ENCODE measurements at regions not wholly inside any gene's neighbourhood (a gene's known extent, or its start where the extent isn't known, plus 50 kb on each side); places are given as distances from the start of the nearest gene placed in this dataset.

GRCh38 chr3:31461426-31461825 is 71.3 kb upstream of the STT3B start:
- Histone ChIP-seq H4K20me1 (ENCODE audit: insufficient read depth, low read length) (no peaks in the 10 kb centered on the region), H3K9me3 (ENCODE audit: low read length) (no peaks in the 10 kb centered on the region), H3K36me3 (replicated peaks in 1 of 2; ENCODE audit: control insufficient read depth in 1 of 2, insufficient read depth in 2 of 2, low read length in 2 of 2) (no peaks in the 10 kb centered on the region), H3K79me2 (ENCODE audit: insufficient read depth, low read length) (no peaks in the 10 kb centered on the region), H3K9ac (ENCODE audit: insufficient read depth, low read depth, low read length) (no peak overlapping the region), H3K4me2 (ENCODE audit: low read depth, low read length) (peak overlapping the region; percentile 61), H3K4me3 (replicated peaks in 1 of 3; ENCODE audit: insufficient read depth in 1 of 3, low read depth in 2 of 3, low read length in 3 of 3) (no peak overlapping the region), H3K27ac (ENCODE audit: extremely low read length, insufficient read depth, low read length) (no peak overlapping the region), H2AFZ (ENCODE audit: low read length) (no peak overlapping the region), H3K27me3 (ENCODE audit: control insufficient read depth in 1 of 2, insufficient read depth in 2 of 2, low read length in 2 of 2) (0 out of 5 replicates have a peak, but pooled peaks cover 0 to 3% of the 10 kb centered on the region in 2 experiments), H3K4me1 (ENCODE audit: insufficient read depth, low read length) (peaks cover 17% of the 10 kb centered on the region)
- ChIA-PET CTCF (ENCODE audit: low intra/inter-chr PET ratio, low total read pairs) (no interaction called here), POLR2A (interaction anchor here (1.1 kb wide), 1 partner anchor 71 kb away, joined by 4 read pairs; the partner anchor contains the start of gene STT3B)
- TF ChIP-seq MXD3 (CRISPR knock-in tag; IDR thresholded peaks at IDR 0.05) (no peak), ZNF530 (CRISPR knock-in tag; IDR thresholded peaks at IDR 0.05; ENCODE audit: low read depth) (no peak), ZNF770 (CRISPR knock-in tag; IDR thresholded peaks at IDR 0.05) (no peak), ZNF263 (CRISPR knock-in tag; IDR thresholded peaks at IDR 0.05) (no peak), ZNF224 (CRISPR knock-in tag; IDR thresholded peaks at IDR 0.05) (no peak), ZNF274 (CRISPR knock-in tag; IDR thresholded peaks at IDR 0.05) (no peak), POGZ (CRISPR knock-in tag; IDR thresholded peaks at IDR 0.05) (no peak), SALL2 (CRISPR knock-in tag; IDR thresholded peaks at IDR 0.05) (no peak), E2F2 (CRISPR knock-in tag; IDR thresholded peaks at IDR 0.05; ENCODE audit: borderline replicate concordance) (no peak)
- DNase-seq (ENCODE audit: low spot score) (no peak), ATAC-seq (no peak), FAIRE-seq (no peak)
- 80% methylated on average over 2 of the region's 2 CpGs for WGBS (ENCODE audit: low lambda C conversion rate)
- intact Hi-C loops (cut with micrococcal nuclease; ENCODE audit: unreplicated experiment) (no loop called here), in situ Hi-C loops (cut with HindIII; ENCODE audit: extremely low pct_ligation_motif_present, low pct_unique_long_range_greater_than_20kb) (loop anchor here (25.0 kb wide), 1 partner anchor 674 kb away; no protein-coding TSS in a partner anchor)
- no TSS peak for BruUV-seq (replicated peaks)

Measured in HepG2 (cell line).